Immature natural killer cell (primary cell): ENCODE measurements at regions not wholly inside any gene's neighbourhood (a gene's known extent, or its start where the extent isn't known, plus 50 kb on each side); places are given as distances from the start of the nearest gene placed in this dataset.

Experiments
- DNase-seq, 3 donors: peaks; one replicate each; pipeline ENCODE4 v3.0.0; 2022; ENCODE audit warnings: mixed read lengths in 1 of 3
- H3K27ac Mint-ChIP-seq, 6 donors: one replicate each; pipeline ENCODE4 v1.8.0; 2020; ENCODE audit warnings: mixed read lengths in 6 of 6, mild to moderate bottlenecking in 5 of 6, inconsistent platforms in 4 of 6, moderate library complexity in 3 of 6
- H3K27me3 Mint-ChIP-seq, 3 donors: one replicate each; pipeline ENCODE4 v1.8.0; 2020 to 2021; ENCODE audit warnings: low read depth in 3 of 3, mild to moderate bottlenecking in 3 of 3, mixed read lengths in 3 of 3, moderate library complexity in 3 of 3, inconsistent platforms in 1 of 3
- H3K36me3 Mint-ChIP-seq, 3 donors: one replicate each; pipeline ENCODE4 v1.8.0; 2020; ENCODE audit warnings: mixed read lengths in 3 of 3, inconsistent platforms in 2 of 3, mild to moderate bottlenecking in 2 of 3
- H3K4me1 Mint-ChIP-seq, 2 donors: one replicate each; pipeline ENCODE4 v1.8.0; 2020; ENCODE audit warnings: inconsistent platforms in 2 of 2, mild to moderate bottlenecking in 2 of 2, mixed read lengths in 2 of 2, moderate library complexity in 1 of 2
- H3K4me3 Mint-ChIP-seq, 5 donors: one replicate each; pipeline ENCODE4 v1.8.0; 2020; ENCODE audit warnings: mild to moderate bottlenecking in 5 of 5, mixed read lengths in 5 of 5, inconsistent platforms in 3 of 5, moderate library complexity in 3 of 5
- H3K9me3 Mint-ChIP-seq, 6 donors: one replicate each; pipeline ENCODE4 v1.8.0; 2020; ENCODE audit warnings: mild to moderate bottlenecking in 6 of 6, mixed read lengths in 6 of 6, inconsistent platforms in 4 of 6, moderate library complexity in 3 of 6

DNA sequence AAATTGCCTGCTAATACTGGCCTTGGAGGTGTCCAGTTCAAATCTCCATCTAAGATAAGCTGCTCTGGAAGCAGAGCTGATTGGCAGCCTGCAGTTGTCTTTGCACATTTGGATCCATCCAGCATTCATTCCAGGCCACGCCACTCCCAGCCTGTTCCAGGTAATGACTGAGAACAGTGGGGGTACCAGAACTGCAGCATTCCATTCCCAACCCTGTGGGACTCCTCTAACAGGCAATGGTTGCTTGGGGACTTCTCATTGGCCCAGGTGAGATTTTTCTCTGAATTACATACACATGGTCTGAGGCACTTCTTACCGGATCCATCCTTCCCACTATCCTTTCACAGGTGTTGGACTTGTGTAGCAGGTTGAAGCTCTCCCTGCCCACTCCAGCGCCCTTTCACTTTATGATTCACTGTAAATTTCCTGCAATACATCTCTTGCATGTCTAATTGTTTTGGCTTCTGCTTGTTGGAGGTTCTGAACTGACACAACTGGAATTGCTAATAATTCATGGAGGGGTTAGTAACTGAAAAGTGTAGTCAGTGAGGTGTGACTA, 206.1 kb upstream of the ZFHX3 start:
- Mint-ChIP-seq H3K9me3 (no peaks in the 10 kb centered on the region), H3K36me3 (no peaks in the 10 kb centered on the region), H3K27ac (no peak overlapping the region), H3K4me1 (no peaks in the 10 kb centered on the region), H3K27me3 (peaks cover 0 to 4% (median 1%) of the 10 kb centered on the region in 3 donors), H3K4me3 (no peak overlapping the region)
- no peak for DNase-seq

DNA sequence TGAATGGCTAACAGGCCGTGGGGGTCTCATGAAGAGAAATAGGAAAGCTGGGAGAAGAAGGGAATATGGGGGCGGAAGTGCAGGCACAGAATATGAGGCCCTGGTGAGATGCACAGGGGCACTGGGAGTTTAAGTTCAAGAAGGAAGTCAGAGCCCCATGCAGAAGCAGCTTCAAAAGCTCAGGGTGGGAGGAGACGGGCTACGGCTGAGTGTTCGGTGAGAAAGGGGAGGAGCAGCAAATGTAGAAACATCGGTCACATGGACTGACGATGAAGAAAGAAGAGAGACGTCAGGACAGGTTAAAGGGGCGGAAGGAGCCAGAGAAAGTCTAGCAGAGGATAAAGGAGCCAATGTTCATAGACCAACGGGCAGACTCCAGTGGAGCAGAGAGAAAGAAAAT, 204.5 kb upstream of the ZFHX3 start:
- no peaks in the 10 kb centered on the region for H3K36me3 Mint-ChIP-seq
- DNase-seq, result no peak
- no peaks in the 10 kb centered on the region for H3K9me3 Mint-ChIP-seq
- H3K4me1 Mint-ChIP-seq, result no peaks in the 10 kb centered on the region
- peaks cover 0 to 2% (median 1%) of the 10 kb centered on the region in 3 donors for H3K27me3 Mint-ChIP-seq
- no peak overlapping the region for H3K27ac Mint-ChIP-seq
- H3K4me3 Mint-ChIP-seq, result no peak overlapping the region

DNA sequence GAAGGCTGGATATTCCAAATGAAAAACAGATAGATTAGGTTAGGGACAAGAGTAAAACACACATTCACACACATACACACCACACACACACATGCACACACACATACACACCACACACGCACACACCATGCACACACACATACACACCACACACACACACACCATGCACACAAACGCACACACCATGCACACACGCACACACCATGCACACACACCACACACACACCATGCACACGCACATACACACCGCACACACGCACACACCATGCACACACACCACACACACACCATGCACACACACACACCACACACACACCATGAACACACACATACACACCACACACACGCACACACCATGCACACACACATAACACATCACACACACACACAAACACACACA, 203.7 kb upstream of the ZFHX3 start:
- H3K27ac Mint-ChIP-seq, result no peak overlapping the region
- H3K9me3 Mint-ChIP-seq, result no peaks in the 10 kb centered on the region
- H3K27me3 Mint-ChIP-seq, result peaks cover 0 to 2% (median 1%) of the 10 kb centered on the region in 3 donors
- no peak for DNase-seq
- no peak overlapping the region for H3K4me3 Mint-ChIP-seq
- no peaks in the 10 kb centered on the region for H3K4me1 Mint-ChIP-seq
- H3K36me3 Mint-ChIP-seq, result no peaks in the 10 kb centered on the region

DNA sequence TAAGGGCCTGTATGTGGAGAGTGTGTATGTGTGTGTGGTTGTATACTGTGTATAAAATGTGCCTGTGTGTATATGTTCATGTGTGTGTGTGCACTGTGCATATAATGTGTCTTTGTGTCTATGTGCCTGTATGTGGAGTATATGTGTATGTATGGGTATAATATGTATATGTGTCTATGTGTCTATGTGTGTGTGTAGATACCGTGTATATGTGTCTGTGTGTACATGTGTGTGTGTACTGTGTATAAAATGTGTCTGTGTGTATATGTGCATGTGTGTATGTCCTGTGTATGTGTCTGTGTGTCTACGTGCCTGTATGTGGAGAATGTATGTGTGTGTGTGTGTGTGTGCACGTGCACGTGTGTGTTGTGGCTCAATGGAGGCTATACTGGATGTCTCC, 200.4 kb upstream of the ZFHX3 start:
- peaks cover 0 to 1% (median 0%) of the 10 kb centered on the region in 3 donors for H3K27me3 Mint-ChIP-seq
- no peak overlapping the region for H3K4me3 Mint-ChIP-seq
- H3K9me3 Mint-ChIP-seq, result no peaks in the 10 kb centered on the region
- H3K36me3 Mint-ChIP-seq, result no peaks in the 10 kb centered on the region
- DNase-seq, result no peak
- no peak overlapping the region for H3K27ac Mint-ChIP-seq
- H3K4me1 Mint-ChIP-seq, result no peaks in the 10 kb centered on the region

DNA sequence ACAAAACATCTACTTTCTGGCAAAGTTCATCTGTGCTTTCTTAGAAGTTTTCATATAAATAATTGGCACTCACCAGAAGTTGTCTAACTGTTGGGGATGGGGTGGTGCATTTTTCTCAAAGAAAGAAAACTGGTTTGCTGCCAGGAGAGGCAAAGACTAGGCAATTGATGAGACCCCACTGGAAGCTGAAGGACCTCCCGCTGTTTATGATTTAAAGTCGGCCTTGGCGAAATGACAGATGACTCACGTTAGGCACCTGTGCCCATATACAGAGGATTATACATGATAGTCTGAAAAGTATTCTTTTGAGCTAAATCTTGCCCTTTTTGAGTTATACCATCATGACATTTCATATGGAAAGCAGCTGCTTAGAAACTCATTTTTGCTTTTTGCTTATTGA, 193.0 kb upstream of the ZFHX3 start:
- Mint-ChIP-seq H3K4me3 (no peak overlapping the region), H3K27me3 (peaks cover 0 to 4% (median 3%) of the 10 kb centered on the region in 3 donors), H3K4me1 (no peaks in the 10 kb centered on the region), H3K36me3 (no peaks in the 10 kb centered on the region), H3K27ac (no peak overlapping the region), H3K9me3 (peaks cover 0 to 2% (median 0%) of the 10 kb centered on the region in 6 donors)
- DNase-seq, result no peak

DNA sequence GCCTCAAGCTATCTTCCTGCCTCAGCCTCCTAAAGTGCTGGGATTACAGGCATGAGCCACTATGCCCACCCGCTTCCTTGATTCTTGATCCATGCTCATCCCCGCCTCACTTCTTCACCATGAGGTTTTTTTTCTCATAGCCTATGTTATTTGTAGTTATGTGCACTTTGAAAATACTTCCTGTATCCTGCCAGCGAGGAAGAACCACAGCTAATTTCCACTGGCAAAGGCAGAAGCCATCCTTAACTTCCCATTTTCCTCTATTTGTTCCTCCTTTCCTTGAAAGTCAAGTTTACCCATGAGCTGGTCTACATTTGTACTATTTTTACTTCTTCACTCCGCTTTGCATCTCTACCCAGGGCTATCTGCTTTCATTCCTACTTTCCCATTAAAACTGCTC, 189.7 kb upstream of the ZFHX3 start:
- DNase-seq, result no peak
- peaks cover 0 to 5% (median 0%) of the 10 kb centered on the region in 6 donors for H3K9me3 Mint-ChIP-seq
- no peaks in the 10 kb centered on the region for H3K4me1 Mint-ChIP-seq
- no peak overlapping the region for H3K27ac Mint-ChIP-seq
- peaks cover 2 to 4% (median 3%) of the 10 kb centered on the region in 3 donors for H3K27me3 Mint-ChIP-seq
- H3K36me3 Mint-ChIP-seq, result no peaks in the 10 kb centered on the region
- H3K4me3 Mint-ChIP-seq, result no peak overlapping the region

DNA sequence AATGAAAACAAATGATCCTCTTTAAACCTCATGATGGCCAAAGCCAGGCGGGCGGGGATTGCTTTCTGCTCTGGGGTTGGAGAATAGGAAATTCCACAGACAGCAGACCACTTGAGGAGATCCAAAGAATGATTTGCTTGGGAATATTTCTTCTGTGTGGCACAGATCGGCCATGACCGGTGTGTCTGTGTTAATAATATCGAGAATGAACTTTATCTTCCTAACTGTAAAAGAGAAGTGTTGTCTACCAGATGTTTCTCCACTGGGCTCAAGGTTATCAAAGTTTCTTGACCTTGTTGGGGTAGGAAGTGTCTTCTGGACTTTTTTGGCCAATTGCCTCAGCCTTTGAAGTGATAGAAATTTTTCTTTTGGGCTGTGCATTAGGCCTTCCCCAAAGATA, 186.6 kb upstream of the ZFHX3 start:
- Mint-ChIP-seq H3K4me3 (no peak overlapping the region), H3K4me1 (no peaks in the 10 kb centered on the region), H3K27ac (no peak overlapping the region), H3K36me3 (no peaks in the 10 kb centered on the region), H3K27me3 (peaks cover 2 to 6% (median 4%) of the 10 kb centered on the region in 3 donors), H3K9me3 (peaks cover 0 to 13% (median 0%) of the 10 kb centered on the region in 6 donors)
- no peak for DNase-seq

DNA sequence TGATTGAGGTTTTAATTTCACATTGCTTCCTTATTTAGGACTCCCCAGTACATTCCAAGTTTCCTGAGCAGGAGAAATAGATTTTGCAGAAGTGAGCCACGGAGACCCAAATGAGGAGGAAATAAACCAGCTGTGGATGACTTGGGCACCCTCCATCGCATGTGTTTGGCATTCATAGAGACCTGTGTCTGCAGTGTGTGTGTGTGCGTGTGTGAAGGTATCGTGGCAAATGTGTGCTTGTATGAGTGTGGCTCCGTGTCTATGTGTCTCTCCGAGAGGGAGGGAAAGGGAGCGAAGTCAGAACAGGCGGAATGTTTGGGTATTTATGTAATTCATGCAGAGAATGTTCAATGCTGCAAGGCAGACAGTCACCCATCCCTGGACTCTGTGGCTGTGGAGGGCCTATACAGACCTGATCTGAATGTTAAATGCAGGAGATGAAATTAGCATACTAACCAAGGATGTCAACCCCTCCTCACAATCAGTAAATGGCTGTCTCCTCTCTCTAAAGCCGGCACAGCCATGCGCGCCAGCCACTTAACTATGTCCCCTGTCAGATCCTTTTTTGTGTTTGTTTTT, 186.0 kb upstream of the ZFHX3 start:
- no peak for DNase-seq
- Mint-ChIP-seq H3K27ac (no peak overlapping the region), H3K4me3 (no peak overlapping the region), H3K36me3 (no peaks in the 10 kb centered on the region), H3K4me1 (no peaks in the 10 kb centered on the region), H3K27me3 (peaks cover 2 to 6% (median 4%) of the 10 kb centered on the region in 3 donors), H3K9me3 (peaks cover 0 to 13% (median 0%) of the 10 kb centered on the region in 6 donors)

DNA sequence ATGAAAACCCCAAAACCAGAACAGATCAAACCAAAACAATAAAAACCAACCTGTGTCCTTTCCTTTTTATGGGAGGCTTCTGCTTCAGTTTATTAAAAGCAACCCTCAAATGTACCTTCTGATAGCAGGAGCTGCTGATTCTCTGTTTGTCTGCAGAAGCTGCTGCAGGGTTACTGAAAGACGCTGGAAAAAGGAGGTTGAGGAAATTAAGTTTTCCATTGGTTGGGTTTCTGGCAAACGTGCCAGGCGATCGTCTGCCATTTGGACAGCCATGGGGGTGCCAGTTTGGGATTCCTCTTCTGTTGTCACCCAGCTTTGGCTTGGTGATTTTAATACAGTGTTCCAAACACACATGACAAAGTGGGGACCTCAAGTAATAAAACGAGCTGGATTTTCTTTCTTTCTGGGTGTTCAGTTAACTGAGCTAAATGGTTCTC, 185.4 kb upstream of the ZFHX3 start:
- H3K4me1 Mint-ChIP-seq, result no peaks in the 10 kb centered on the region
- H3K27me3 Mint-ChIP-seq, result peaks cover 2 to 3% (median 2%) of the 10 kb centered on the region in 3 donors
- no peak for DNase-seq
- no peak overlapping the region for H3K27ac Mint-ChIP-seq
- H3K4me3 Mint-ChIP-seq, result no peak overlapping the region
- H3K9me3 Mint-ChIP-seq, result peaks cover 0 to 13% (median 0%) of the 10 kb centered on the region in 6 donors
- no peaks in the 10 kb centered on the region for H3K36me3 Mint-ChIP-seq

DNA sequence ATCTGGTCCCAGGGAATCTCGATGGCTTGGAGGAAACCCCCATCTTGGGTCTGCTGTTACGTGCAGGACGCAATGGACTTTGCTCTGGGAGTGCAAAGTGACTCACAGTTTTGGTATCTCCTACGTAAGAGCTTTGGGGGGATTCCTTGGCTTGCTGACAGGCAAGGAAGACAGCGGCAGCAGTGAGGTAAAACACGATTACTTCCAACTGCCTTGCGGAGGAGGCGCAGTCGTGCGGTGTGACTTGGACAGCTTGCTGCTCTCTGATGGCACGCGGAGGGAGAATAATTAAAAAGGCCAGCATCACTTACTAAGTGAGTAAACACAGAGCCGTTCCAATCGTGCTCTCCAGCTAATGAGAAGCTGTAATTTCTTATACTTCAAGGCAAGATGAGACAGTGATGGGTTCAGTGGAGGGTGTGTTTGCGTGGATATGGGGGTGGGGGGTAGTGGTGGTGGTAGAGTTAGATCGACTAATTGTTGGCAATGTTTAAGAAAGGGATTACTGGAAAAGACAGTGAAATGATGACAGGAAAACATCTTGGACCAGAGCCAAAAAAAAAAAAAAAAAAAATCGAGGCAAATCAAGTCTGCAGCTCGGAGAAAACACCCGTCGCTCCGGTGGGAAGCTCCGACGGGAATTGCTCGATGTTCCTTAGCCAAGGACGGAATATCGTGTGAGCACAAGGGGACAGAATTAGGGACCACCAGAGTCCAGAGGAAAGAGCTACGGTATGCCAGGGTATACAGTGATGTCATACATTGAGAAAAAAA, 184.8 kb upstream of the ZFHX3 start:
- H3K36me3 Mint-ChIP-seq, result no peaks in the 10 kb centered on the region
- no peak overlapping the region for H3K27ac Mint-ChIP-seq
- DNase-seq, result no peak
- peaks cover 0 to 11% (median 0%) of the 10 kb centered on the region in 6 donors for H3K9me3 Mint-ChIP-seq
- no peak overlapping the region for H3K4me3 Mint-ChIP-seq
- peaks cover 1 to 3% (median 2%) of the 10 kb centered on the region in 3 donors for H3K27me3 Mint-ChIP-seq
- H3K4me1 Mint-ChIP-seq, result no peaks in the 10 kb centered on the region

DNA sequence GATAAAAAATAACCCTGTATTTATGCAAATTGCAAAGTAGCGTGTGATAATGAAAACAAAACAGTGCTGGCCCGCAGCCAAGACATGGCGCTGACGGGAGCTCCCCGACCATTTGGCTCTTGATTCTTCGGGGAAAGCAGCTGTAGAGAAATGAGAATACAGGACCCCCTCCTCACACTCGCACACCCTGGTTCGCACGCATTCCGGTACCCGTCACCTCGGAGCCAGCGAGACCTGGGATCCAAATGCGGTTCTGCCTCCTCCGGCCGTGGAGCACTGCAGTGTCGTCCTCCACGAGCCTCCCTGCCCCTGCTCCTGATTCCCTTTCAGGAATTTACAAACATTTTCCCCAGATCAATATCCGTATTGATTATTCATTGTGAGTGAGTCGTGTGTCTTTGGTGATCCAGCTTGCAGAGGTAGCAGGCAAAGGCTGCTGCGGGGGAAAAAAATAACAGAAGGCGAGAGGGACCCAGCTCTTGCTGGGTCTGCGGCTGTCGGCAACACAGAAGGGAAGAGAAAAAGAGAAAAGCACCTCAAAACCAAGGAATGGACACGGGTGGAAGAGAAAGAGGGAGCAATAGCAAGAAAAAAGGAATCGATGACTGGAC, 184.1 kb upstream of the ZFHX3 start:
- DNase-seq, result no peak
- Mint-ChIP-seq H3K4me3 (no peak overlapping the region), H3K36me3 (no peaks in the 10 kb centered on the region), H3K27me3 (peaks cover 0 to 3% (median 2%) of the 10 kb centered on the region in 3 donors), H3K4me1 (no peaks in the 10 kb centered on the region), H3K9me3 (peaks cover 0 to 11% (median 0%) of the 10 kb centered on the region in 6 donors), H3K27ac (no peak overlapping the region)

DNA sequence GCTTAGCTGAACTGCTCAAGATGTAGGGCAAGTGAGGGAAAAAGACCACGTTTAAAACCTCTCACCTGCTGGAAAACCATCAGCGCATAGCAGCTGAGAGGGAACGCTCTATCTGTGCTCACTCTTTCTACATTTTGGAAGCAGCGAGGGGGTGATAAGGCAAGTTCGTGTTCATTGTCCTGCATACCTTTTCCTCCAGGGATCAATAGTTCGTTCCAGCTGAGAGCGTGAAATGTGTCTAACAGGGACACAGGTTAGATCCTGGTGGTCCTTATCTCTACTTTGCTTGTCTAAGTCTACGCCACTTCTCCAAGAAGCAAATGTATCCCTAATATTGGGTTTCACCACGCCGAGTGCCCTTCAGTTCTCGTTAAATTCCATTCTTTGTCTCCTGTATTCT, 183.5 kb upstream of the ZFHX3 start:
- Mint-ChIP-seq H3K36me3 (no peaks in the 10 kb centered on the region), H3K27ac (no peak overlapping the region), H3K4me1 (no peaks in the 10 kb centered on the region), H3K9me3 (peaks cover 0 to 11% (median 0%) of the 10 kb centered on the region in 6 donors), H3K27me3 (peaks cover 0 to 3% (median 2%) of the 10 kb centered on the region in 3 donors), H3K4me3 (no peak overlapping the region)
- no peak for DNase-seq

DNA sequence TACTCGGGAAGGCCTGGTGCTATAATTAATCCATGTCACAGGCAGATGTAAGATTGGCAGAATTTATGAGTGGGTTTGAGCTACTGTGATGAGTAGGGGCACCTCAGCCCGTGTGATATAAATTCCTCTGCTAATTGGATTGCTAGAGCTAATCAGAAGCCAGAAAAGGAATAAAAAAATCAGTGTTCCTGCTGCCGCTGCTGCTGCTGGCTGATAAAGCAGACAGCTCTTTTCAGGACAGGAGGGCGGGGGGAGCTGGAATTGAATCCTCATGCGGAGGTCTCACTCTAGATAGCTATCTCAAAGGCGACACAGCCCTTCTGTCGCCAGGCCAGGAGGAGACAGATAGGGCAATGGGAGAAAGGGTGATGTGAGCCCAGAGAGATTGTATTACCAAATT, 182.7 kb upstream of the ZFHX3 start:
- no peak overlapping the region for H3K4me3 Mint-ChIP-seq
- no peaks in the 10 kb centered on the region for H3K36me3 Mint-ChIP-seq
- no peak for DNase-seq
- H3K4me1 Mint-ChIP-seq, result no peaks in the 10 kb centered on the region
- peaks cover 0 to 3% (median 2%) of the 10 kb centered on the region in 3 donors for H3K27me3 Mint-ChIP-seq
- H3K27ac Mint-ChIP-seq, result no peak overlapping the region
- H3K9me3 Mint-ChIP-seq, result peaks cover 0 to 11% (median 0%) of the 10 kb centered on the region in 6 donors

DNA sequence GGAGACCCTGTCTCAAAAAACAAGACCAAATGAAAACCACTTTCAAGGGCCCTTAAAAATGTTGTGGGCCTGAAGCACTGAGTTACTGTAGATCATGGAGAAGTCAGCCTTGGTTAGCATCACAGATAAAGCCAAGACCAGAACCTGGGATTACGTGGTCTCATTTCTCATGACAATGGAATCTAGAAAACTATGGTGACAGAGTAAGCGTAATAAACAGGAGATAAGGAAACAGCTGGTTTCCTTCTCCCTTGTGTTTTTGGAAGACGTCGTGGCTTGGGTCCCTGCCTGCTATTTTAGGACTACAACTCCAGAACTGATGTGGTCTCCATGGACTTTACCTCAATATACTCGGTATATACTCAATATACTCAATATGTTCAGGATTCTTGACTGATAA, 180.7 kb upstream of the ZFHX3 start:
- Mint-ChIP-seq H3K27me3 (peaks cover 0 to 3% (median 2%) of the 10 kb centered on the region in 3 donors), H3K4me3 (no peak overlapping the region), H3K9me3 (peaks cover 0 to 7% (median 0%) of the 10 kb centered on the region in 6 donors), H3K36me3 (no peaks in the 10 kb centered on the region), H3K4me1 (no peaks in the 10 kb centered on the region), H3K27ac (no peak overlapping the region)
- no peak for DNase-seq
